Astrocyte (in vitro differentiated cells and primary cell): ENCODE measurements at regions not wholly inside any gene's neighbourhood (a gene's known extent, or its start where the extent isn't known, plus 50 kb on each side); places are given as distances from the start of the nearest gene placed in this dataset.

Experiments used
- DNase-seq: peaks from one replicate; pipeline ENCODE4 v3.0.0-alpha.2; 2010; ENCODE audit warnings: low read depth
- FAIRE-seq: peaks from 2 replicates; lab custom pipeline; 2011; peaks lifted over from hg19 to GRCh38; lab: Jason Lieb, UNC
- H2AFZ ChIP-seq: 2 replicates; pipeline ENCODE4 v1.6.0; 2012; ENCODE audit warnings: low read depth, low read length, inconsistent platforms
- H3K27ac ChIP-seq: 2 replicates; pipeline ENCODE4 v1.5.1; 2011; ENCODE audit warnings: low read depth, low read length, inconsistent platforms
- H3K27me3 ChIP-seq: 2 replicates; pipeline ENCODE4 v1.6.0; 2011; ENCODE audit warnings: low read length, inconsistent platforms; ENCODE audit not compliant: insufficient read depth
- H3K36me3 ChIP-seq: 2 replicates; pipeline ENCODE4 v1.5.1; 2011; ENCODE audit warnings: low read length, inconsistent platforms; ENCODE audit not compliant: insufficient read depth
- H3K4me1 ChIP-seq: 2 replicates; pipeline ENCODE4 v1.5.1; 2011; ENCODE audit warnings: low read length, inconsistent platforms; ENCODE audit not compliant: insufficient read depth
- H3K4me2 ChIP-seq: 2 replicates; pipeline ENCODE4 v1.6.0; 2012; ENCODE audit warnings: low read length, inconsistent platforms
- H3K4me3 ChIP-seq: 2 replicates; pipeline ENCODE4 v1.5.1; 2011; ENCODE audit warnings: low read depth, mild to moderate bottlenecking, low read length, inconsistent platforms; ENCODE audit not compliant: insufficient read depth
- H3K79me2 ChIP-seq: 2 replicates; pipeline ENCODE4 v1.6.0; 2012; ENCODE audit warnings: mild to moderate bottlenecking, low read length, inconsistent platforms; ENCODE audit not compliant: insufficient read depth
- H3K9ac ChIP-seq: 2 replicates; pipeline ENCODE4 v1.6.0; 2012; ENCODE audit warnings: mild to moderate bottlenecking, low read length, inconsistent platforms
- H3K9me3 ChIP-seq: 2 replicates; pipeline ENCODE4 v1.5.1; 2012; ENCODE audit warnings: low read depth, mild to moderate bottlenecking, low read length, inconsistent platforms; ENCODE audit not compliant: insufficient read depth
- H4K20me1 ChIP-seq: 2 replicates; pipeline ENCODE4 v1.6.0; 2012; ENCODE audit warnings: low read length, inconsistent platforms; ENCODE audit not compliant: insufficient read depth
- H3K27ac Mint-ChIP-seq: one replicate; pipeline ENCODE4 v1.8.0; 2021; ENCODE audit warnings: mild to moderate bottlenecking, mixed read lengths; ENCODE audit not compliant: unreplicated experiment
- H3K27me3 Mint-ChIP-seq: one replicate; pipeline ENCODE4 v1.8.0; 2021; ENCODE audit warnings: low read depth, mixed read lengths; ENCODE audit not compliant: unreplicated experiment
- H3K36me3 Mint-ChIP-seq: one replicate; pipeline ENCODE4 v1.8.0; 2021; ENCODE audit warnings: low read depth, mixed read lengths; ENCODE audit not compliant: unreplicated experiment
- H3K4me1 Mint-ChIP-seq: one replicate; pipeline ENCODE4 v1.8.0; 2021; ENCODE audit warnings: low read depth, mixed read lengths; ENCODE audit not compliant: unreplicated experiment
- H3K4me3 Mint-ChIP-seq: one replicate; pipeline ENCODE4 v1.8.0; 2021; ENCODE audit warnings: mild to moderate bottlenecking, moderate library complexity, mixed read lengths; ENCODE audit not compliant: unreplicated experiment
- H3K9me3 Mint-ChIP-seq: one replicate; pipeline ENCODE4 v1.8.0; 2021; ENCODE audit warnings: mild to moderate bottlenecking, mixed read lengths; ENCODE audit not compliant: unreplicated experiment
- CTCF ChIP-seq: IDR thresholded peaks from 2 replicates; pipeline ENCODE4 v1.5.1; 2011; ENCODE audit warnings: low read depth, mild to moderate bottlenecking, inconsistent platforms, low read length, moderate library complexity; ENCODE audit not compliant: insufficient read depth
- EZH2 ChIP-seq: IDR thresholded peaks from 2 replicates; pipeline ENCODE4 v1.6.1; 2012; ENCODE audit warnings: mild to moderate bottlenecking, low read length, inconsistent platforms; ENCODE audit not compliant: insufficient read depth

GRCh38 chrX:39755143-39756032, 342.4 kb downstream of the BCOR start:
- no peaks in the 10 kb centered on the region for H4K20me1 ChIP-seq
- H3K4me2 ChIP-seq: peak overlapping the region; percentile 69
- no peaks in the 10 kb centered on the region for H3K36me3 Mint-ChIP-seq
- no peaks in the 10 kb centered on the region for H3K9me3 Mint-ChIP-seq
- TF ChIP-seq EZH2 (no peak), CTCF (no peak)
- peak overlapping the region; percentile 72 for H3K27ac Mint-ChIP-seq
- H3K27me3 Mint-ChIP-seq: no peaks in the 10 kb centered on the region
- no peaks in the 10 kb centered on the region for H3K9me3 ChIP-seq
- H3K4me1 ChIP-seq: peaks cover 47% of the 10 kb centered on the region
- peak overlapping the region; percentile 64 for H2AFZ ChIP-seq
- peak overlapping the region; percentile 88 for H3K27ac ChIP-seq
- peak; percentile 94 for DNase-seq
- H3K27me3 ChIP-seq: no peaks in the 10 kb centered on the region
- peak overlapping the region; percentile 75 for H3K9ac ChIP-seq
- no peak overlapping the region for H3K4me3 Mint-ChIP-seq
- no peaks in the 10 kb centered on the region for H3K36me3 ChIP-seq
- peak; percentile 89 for FAIRE-seq
- no peaks in the 10 kb centered on the region for H3K79me2 ChIP-seq
- no peak overlapping the region for H3K4me3 ChIP-seq
- H3K4me1 Mint-ChIP-seq: peaks cover 29% of the 10 kb centered on the region

DNA sequence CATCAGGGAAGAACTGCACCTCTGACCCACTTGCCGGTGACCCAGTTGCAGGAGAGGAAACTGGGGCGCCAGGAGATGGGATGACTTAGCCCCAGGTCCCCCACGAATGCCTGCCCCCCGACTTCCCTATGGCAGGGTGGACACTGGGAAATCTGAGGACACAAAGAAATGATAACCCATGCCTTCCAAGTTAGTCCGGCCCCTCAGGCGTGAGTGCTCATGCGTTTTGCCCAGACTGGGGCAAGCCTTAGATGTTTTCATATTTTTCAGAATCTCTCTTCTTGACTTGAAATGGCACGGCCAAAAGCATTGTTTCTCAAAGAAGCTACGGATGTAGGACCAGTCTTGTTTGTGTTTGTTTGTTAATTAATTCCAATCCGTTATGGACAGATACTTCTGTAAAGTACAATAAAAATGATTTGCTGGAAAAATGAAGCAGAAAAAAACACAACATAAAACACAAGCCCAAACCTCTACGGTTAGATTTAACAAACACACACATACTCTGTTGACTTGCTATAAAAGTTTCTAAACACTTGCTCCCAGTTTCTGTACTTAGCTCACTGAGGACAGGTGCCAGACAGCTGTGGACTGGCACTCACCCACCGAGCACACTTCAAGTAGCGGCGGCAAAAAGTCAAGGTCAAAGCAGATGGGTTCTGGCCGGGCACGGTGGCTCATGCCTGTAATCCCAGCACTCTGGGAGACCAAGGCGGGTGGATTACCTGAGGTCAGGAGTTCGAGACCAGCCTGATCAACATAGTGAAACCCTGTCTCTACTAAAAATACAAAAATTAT, 341.5 kb downstream of the BCOR start:
- Histone ChIP-seq H2AFZ (peak overlapping the region; percentile 30), H4K20me1 (no peaks in the 10 kb centered on the region), H3K9ac (peak overlapping the region; percentile 65), H3K27me3 (no peaks in the 10 kb centered on the region), H3K4me2 (peak overlapping the region; percentile 69), H3K9me3 (no peaks in the 10 kb centered on the region), H3K4me1 (peaks cover 52% of the 10 kb centered on the region), H3K4me3 (no peak overlapping the region), H3K36me3 (no peaks in the 10 kb centered on the region), H3K79me2 (no peaks in the 10 kb centered on the region), H3K27ac (peak overlapping the region; percentile 88)
- TF ChIP-seq CTCF (no peak), EZH2 (no peak)
- H3K9me3 Mint-ChIP-seq: no peaks in the 10 kb centered on the region
- no peaks in the 10 kb centered on the region for H3K36me3 Mint-ChIP-seq
- H3K27me3 Mint-ChIP-seq: no peaks in the 10 kb centered on the region
- H3K4me1 Mint-ChIP-seq: peaks cover 37% of the 10 kb centered on the region
- no peak for DNase-seq
- H3K27ac Mint-ChIP-seq: peak overlapping the region; percentile 72
- H3K4me3 Mint-ChIP-seq: peak overlapping the region; percentile 40
- peak; percentile 52 for FAIRE-seq
